ENCODE measurements at regions not wholly inside any gene's neighbourhood (a gene's known extent, or its start where the extent isn't known, plus 50 kb on each side); places are given as distances from the start of the nearest gene placed in this dataset.

DNA sequence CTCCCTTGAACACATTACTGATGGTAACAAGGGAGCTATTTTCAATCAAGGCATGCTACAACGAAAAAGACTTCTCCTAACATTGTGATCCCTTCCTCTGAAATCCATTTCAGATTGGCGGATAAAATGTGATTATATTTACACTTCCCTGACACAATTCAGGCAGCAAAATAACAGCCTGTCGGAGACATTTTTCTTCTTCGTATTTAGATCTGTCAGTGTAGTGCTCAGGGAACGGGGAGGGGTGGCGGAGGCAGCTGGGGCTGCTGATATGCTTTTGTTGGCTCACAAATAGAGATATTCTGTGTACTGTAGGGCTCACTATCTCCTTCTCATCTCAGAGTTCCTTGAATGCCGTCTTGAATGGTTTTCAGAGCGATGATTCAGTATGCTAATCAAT, 1261.7 kb upstream of the AUTS2 start:
- no peaks in the 10 kb centered on the region for H3K27me3 ChIP-seq (replicated peaks; ENCODE audit: insufficient read depth)
- no peaks in the 10 kb centered on the region for H3K36me3 ChIP-seq
- ATAC-seq (ENCODE audit: insufficient number of reproducible peaks, low FRiP score, low read depth) (no peak), DNase-seq (ENCODE audit: low spot score) (no peak)
- H3K9me3 ChIP-seq: no peaks in the 10 kb centered on the region
- H3K27ac ChIP-seq: no peak overlapping the region
- H3K4me1 ChIP-seq (ENCODE audit: control insufficient read depth in 1 of 2, low read depth in 2 of 2): peaks cover 0 to 10% of the 10 kb centered on the region in 2 donors
- TF ChIP-seq, protein P1, sequence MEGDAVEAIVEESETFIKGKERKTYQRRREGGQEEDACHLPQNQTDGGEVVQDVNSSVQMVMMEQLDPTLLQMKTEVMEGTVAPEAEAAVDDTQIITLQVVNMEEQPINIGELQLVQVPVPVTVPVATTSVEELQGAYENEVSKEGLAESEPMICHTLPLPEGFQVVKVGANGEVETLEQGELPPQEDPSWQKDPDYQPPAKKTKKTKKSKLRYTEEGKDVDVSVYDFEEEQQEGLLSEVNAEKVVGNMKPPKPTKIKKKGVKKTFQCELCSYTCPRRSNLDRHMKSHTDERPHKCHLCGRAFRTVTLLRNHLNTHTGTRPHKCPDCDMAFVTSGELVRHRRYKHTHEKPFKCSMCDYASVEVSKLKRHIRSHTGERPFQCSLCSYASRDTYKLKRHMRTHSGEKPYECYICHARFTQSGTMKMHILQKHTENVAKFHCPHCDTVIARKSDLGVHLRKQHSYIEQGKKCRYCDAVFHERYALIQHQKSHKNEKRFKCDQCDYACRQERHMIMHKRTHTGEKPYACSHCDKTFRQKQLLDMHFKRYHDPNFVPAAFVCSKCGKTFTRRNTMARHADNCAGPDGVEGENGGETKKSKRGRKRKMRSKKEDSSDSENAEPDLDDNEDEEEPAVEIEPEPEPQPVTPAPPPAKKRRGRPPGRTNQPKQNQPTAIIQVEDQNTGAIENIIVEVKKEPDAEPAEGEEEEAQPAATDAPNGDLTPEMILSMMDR (IDR thresholded peaks at IDR 0.05): no peak
- no peak overlapping the region for H3K4me3 ChIP-seq

DNA sequence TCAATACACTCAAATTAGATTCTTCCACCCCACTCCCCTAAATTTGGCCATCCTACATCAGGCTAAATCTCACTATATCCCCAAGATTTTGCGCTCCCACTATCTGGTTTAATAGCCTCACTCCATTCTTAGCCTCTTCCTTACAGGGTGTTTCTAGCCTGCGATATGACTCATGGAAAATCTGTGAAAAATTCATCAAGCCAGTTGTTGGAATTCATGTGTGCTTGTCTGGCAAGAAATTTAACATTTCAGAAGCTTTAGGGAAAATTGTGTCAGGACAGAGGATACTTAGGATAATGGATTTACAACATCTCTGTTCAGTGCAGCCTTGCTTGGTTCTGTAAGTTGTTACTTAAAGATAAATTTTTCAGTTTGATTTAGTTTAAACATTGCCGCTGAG, 1249.9 kb upstream of the AUTS2 start:
- DNase-seq (ENCODE audit: low spot score) (no peak), ATAC-seq (ENCODE audit: insufficient number of reproducible peaks, low FRiP score, low read depth) (no peak)
- H3K4me1 ChIP-seq (ENCODE audit: control insufficient read depth in 1 of 2, low read depth in 2 of 2): no peaks in the 10 kb centered on the region
- TF ChIP-seq, protein P1 (IDR thresholded peaks at IDR 0.05): no peak
- no peak overlapping the region for H3K27ac ChIP-seq
- no peaks in the 10 kb centered on the region for H3K27me3 ChIP-seq (replicated peaks; ENCODE audit: insufficient read depth)
- no peaks in the 10 kb centered on the region for H3K36me3 ChIP-seq
- no peaks in the 10 kb centered on the region for H3K9me3 ChIP-seq
- no peak overlapping the region for H3K4me3 ChIP-seq

DNA sequence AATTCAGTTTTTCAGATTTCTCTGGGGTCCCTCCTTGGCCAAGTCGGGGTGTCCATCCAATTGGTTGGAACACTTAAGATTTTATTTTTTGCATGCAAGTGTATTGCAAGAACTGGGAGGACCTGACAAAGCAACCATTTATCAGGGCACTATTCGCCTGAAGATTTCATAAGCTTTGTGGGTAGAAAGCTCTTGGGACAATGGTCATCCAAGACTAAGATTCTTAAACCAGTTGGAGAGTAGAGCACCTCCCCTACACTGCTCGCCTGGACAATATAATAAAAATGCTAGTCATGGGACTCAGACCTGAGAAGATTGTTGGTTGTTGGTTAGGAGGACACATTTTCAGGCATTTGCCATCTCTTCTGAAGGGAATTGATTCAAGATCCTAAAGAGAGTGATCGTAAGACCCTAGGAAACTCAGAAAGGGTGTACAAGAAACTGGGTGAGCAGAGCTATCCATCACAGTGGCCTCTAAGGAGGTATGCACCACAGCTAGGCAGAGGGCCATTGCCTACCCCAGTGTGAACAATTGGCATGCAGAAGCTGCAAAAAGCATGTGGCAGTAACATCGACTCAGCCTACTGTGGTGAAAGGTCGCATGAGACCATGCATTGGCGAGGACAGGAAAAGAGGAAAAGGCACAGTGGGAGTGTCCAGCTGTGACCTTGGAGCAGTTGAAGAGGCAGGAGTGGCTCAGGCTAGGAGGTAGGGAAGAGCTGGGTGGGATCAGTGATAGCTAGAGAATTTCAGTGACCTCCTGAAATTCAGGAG, 1235.3 kb upstream of the AUTS2 start:
- Histone ChIP-seq H3K9me3 (no peaks in the 10 kb centered on the region), H3K4me1 (ENCODE audit: control insufficient read depth in 1 of 2, low read depth in 2 of 2) (no peaks in the 10 kb centered on the region), H3K27ac (no peak overlapping the region), H3K4me3 (no peak overlapping the region), H3K27me3 (replicated peaks; ENCODE audit: insufficient read depth) (no peaks in the 10 kb centered on the region), H3K36me3 (no peaks in the 10 kb centered on the region)
- DNase-seq (ENCODE audit: low spot score) (no peak), ATAC-seq (ENCODE audit: insufficient number of reproducible peaks, low FRiP score, low read depth) (no peak)
- TF ChIP-seq, protein P1 (IDR thresholded peaks at IDR 0.05): no peak

DNA sequence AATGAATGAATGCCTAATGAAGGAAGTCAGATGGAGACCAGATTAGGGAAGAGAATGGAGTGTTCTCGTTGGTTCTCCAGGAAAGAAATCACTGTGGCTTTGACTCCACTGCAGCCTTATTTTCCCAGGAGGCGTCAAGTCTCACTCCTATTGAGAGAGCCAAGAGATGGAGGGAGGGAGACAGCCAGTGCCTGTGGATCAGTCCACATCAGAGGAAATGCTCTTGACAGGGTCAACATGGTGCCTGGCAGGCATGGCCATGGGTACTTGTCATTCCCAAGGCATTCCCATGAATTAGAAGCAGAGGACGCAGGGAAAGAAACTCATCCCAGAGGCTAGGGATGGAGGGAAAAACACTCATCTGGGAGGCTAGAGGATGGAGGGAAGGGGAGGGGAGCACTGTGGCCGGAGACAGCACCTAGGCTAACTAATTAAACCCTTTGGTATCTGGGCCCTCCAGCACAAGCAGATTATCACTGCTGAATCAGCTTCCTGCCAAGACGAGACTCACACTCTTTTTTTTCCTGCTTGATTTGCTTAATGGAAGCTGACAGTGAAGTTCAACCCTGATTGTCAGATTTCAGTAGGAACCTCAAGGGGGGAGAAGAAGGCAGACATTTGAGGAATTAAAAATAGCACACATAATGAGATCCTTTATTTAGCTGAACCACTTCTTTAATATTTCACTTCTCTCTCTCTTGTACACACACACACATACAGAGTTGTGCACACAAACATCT, 1233.2 kb upstream of the AUTS2 start:
- H3K27ac ChIP-seq: no peak overlapping the region
- H3K36me3 ChIP-seq: no peaks in the 10 kb centered on the region
- no peaks in the 10 kb centered on the region for H3K27me3 ChIP-seq (replicated peaks; ENCODE audit: insufficient read depth)
- ATAC-seq (ENCODE audit: insufficient number of reproducible peaks, low FRiP score, low read depth) (no peak), DNase-seq (ENCODE audit: low spot score) (no peak)
- H3K4me1 ChIP-seq (ENCODE audit: control insufficient read depth in 1 of 2, low read depth in 2 of 2): no peaks in the 10 kb centered on the region
- H3K4me3 ChIP-seq: no peak overlapping the region
- TF ChIP-seq, protein P1 (IDR thresholded peaks at IDR 0.05): no peak
- no peaks in the 10 kb centered on the region for H3K9me3 ChIP-seq

DNA sequence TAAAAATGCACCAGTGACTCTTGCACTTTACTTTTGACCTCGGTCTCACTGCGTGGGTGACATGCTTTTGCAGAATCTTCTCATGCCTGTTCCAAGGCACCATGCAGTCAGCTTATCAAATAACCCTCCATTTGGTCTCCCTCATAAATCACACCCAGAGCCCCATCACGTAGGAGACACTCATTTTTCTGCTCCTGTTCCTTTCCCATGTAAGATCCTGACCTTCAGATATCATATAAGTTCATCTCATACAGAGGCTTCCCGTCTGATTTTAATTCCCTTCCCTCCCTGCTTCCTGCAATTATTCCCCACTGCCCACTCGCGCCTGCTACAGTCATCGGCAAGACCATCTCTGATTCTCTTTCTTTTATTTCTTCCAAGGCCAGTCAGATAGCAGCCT, 1226.3 kb upstream of the AUTS2 start:
- Histone ChIP-seq H3K27me3 (replicated peaks; ENCODE audit: insufficient read depth) (no peaks in the 10 kb centered on the region), H3K4me1 (ENCODE audit: control insufficient read depth in 1 of 2, low read depth in 2 of 2) (no peaks in the 10 kb centered on the region), H3K9me3 (no peaks in the 10 kb centered on the region), H3K4me3 (no peak overlapping the region), H3K36me3 (no peaks in the 10 kb centered on the region), H3K27ac (no peak overlapping the region)
- DNase-seq (ENCODE audit: low spot score): no peak
- TF ChIP-seq, protein P1 (IDR thresholded peaks at IDR 0.05): no peak
- ATAC-seq (ENCODE audit: insufficient number of reproducible peaks, low FRiP score, low read depth): no peak
